ENCODE measurements at regions not wholly inside any gene's neighbourhood (a gene's known extent, or its start where the extent isn't known, plus 50 kb on each side); places are given as distances from the start of the nearest gene placed in this dataset.

DNA sequence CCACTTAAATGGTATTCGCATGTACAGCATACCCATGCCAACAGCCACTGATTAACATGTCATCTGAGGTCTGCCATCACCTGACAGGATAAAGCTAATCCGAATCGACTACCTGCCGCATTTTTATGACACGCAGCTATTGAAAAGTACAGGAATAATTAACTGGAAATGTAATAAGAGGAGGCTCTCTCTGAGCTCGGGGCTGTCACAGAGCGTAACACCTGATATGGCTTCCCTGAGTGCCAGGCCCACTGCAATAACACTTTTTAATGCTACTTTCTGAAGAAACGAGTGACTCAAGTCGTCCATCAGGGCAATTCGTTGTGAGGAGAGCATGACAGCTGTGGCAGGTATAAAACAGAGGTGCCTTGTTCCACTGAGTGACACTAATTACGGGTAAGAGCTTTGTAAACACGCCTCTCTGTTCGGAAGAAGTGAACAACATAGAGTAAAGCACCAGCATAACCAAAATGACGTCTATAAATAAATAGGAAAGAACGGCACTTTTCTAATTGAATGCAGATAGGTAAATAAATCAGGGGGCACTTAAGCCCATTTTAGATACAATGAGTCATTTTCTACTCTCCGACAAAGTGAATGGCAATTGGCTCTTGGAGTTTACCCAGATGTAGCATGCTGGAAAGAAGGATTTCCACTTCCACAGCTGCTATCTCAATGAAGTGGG lies 56.5 kb upstream of the CREB5 start:
- Histone ChIP-seq H3K79me2 (ENCODE audit: control insufficient read depth in 1 of 2, insufficient read depth in 2 of 2, low read length in 2 of 2) (no peaks in the 10 kb centered on the region), H3K79me1 (ENCODE audit: low read depth, low read length) (no peaks in the 10 kb centered on the region; the same call in 1 of the 2 replicates), H4K20me1 (replicated peaks in 1 of 2; ENCODE audit: control insufficient read depth in 1 of 2, insufficient read depth in 2 of 2, low read length in 2 of 2) (no peaks in the 10 kb centered on the region), H3K9me3 (ENCODE audit: insufficient read depth in 2 of 2, low read depth in 1 of 2, low read length in 1 of 2) (0 out of 4 replicates have a peak, but pooled peaks cover 0 to 3% of the 10 kb centered on the region in 2 experiments), H2AFZ (ENCODE audit: low read length) (no peak overlapping the region), H2BK120ac (replicated peaks; ENCODE audit: low read depth, low read length) (no peak overlapping the region), H3K4ac (replicated peaks; ENCODE audit: insufficient read length, low read depth, low read length) (no peak overlapping the region), H4K5ac (ENCODE audit: insufficient read length, low read depth, low read length) (no peak overlapping the region), H3K4me3 (ENCODE audit: extremely low read depth in 1 of 4, insufficient read depth in 2 of 4, low read depth in 3 of 4, low read length in 4 of 4) (no peak overlapping the region), H2BK5ac (ENCODE audit: low read depth, low read length) (no peak overlapping the region), H2BK12ac (ENCODE audit: low read depth, low read length) (no peak overlapping the region), H3K36me3 (ENCODE audit: control insufficient read depth in 2 of 4, insufficient read depth in 4 of 4, low read length in 3 of 4) (no peaks in the 10 kb centered on the region), H3K56ac (replicated peaks; ENCODE audit: insufficient read length, low read depth, low read length) (no peak overlapping the region), H2AK5ac (ENCODE audit: low read depth, low read length) (no peak overlapping the region), H3K27ac (ENCODE audit: low read depth, low read length) (no peak overlapping the region), H3K4me2 (ENCODE audit: insufficient read depth in 1 of 2, low read depth in 2 of 2, low read length in 2 of 2) (no peak overlapping the region), H3K23me2 (ENCODE audit: low read depth, low read length) (no peaks in the 10 kb centered on the region), H4K91ac (replicated peaks; ENCODE audit: insufficient read length, low read length) (no peak overlapping the region), H4K8ac (ENCODE audit: extremely low read depth, insufficient read depth, low read length) (no peak overlapping the region), H3K27me3 (replicated peaks in 1 of 4; ENCODE audit: control insufficient read depth in 3 of 4, extremely low read depth in 1 of 4, insufficient read depth in 3 of 4, low read length in 3 of 4) (0 out of 7 replicates have a peak, but pooled peaks cover 0 to 2% (median 0%) of the 10 kb centered on the region in 4 experiments), H3K9ac (replicated peaks in 1 of 4; ENCODE audit: extremely low read depth in 1 of 4, low read depth in 3 of 4, low read length in 3 of 4) (no peak overlapping the region), H2BK20ac (ENCODE audit: low read length) (no peak overlapping the region), H3K18ac (ENCODE audit: extremely low read depth, low read length) (no peak overlapping the region), H3K23ac (ENCODE audit: insufficient read length) (no peak overlapping the region), H3K4me1 (replicated peaks in 1 of 4; ENCODE audit: control insufficient read depth in 3 of 4, insufficient read depth in 4 of 4, low read length in 3 of 4) (peaks cover 4 to 12% (median 10%) of the 10 kb centered on the region in 4 experiments), H3K14ac (ENCODE audit: insufficient read length) (no peak overlapping the region), H2BK15ac (ENCODE audit: low read length) (no peak overlapping the region)
- CTCF ChIA-PET (ENCODE audit: partially characterized antibody), result interaction anchor here (0.7 to 9.2 kb wide), 2 partner anchors 6 to 795 kb away, joined by 3 to 89 read pairs; no protein-coding TSS in a partner anchor
- POLR2A ChIA-PET (ENCODE audit: partially characterized antibody), result no interaction called here
- 88% methylated on average over 16 of the region's 16 CpGs; no CpG with 5 or more reads in 1 of the 2 experiments for WGBS, 2 experiments (ENCODE audit: extremely low coverage in 1 of 2, insufficient coverage in 1 of 2, insufficient read length in 1 of 2, insufficient replicate concordance in 2 of 2, low coverage in 1 of 2, low lambda C conversion rate in 2 of 2, missing lambda C conversion rate in 1 of 2)
- FAIRE-seq (no peak), DNase-seq (ENCODE audit: low read depth in 1 of 2, low spot score in 2 of 2) (no peak)
- no peak for TF ChIP-seq TEAD4 (IDR thresholded peaks at IDR 0.05; ENCODE audit: low read depth, low read length)
- no peak for TF ChIP-seq CTBP2 (IDR thresholded peaks at IDR 0.05; ENCODE audit: borderline replicate concordance, insufficient read depth, insufficient read length, low read length)
- no peak for TF ChIP-seq SIX5 (IDR thresholded peaks at IDR 0.05; ENCODE audit: low read depth, low read length)

Data from H1 (cell line).